ENCODE measurements at regions not wholly inside any gene's neighbourhood (a gene's known extent, or its start where the extent isn't known, plus 50 kb on each side); places are given as distances from the start of the nearest gene placed in this dataset.

GRCh38 chr16:86665319-86665675 lies 86.9 kb downstream of the FOXL1 start:
- H3K79me2 ChIP-seq (ENCODE audit: control insufficient read depth, insufficient read depth, low read length) = no peaks in the 10 kb centered on the region
- no peak overlapping the region for H3K4me3 ChIP-seq
- ATAC-seq (peak; percentile 25), DNase-seq (ENCODE audit: low read depth, low spot score) (peak; percentile 28), FAIRE-seq (no peak)
- H3K9ac ChIP-seq (ENCODE audit: control insufficient read depth, insufficient read depth, low read length) = no peak overlapping the region
- ChIA-PET RAD21 (ENCODE audit: unreplicated experiment) (interaction anchor here (0.6 to 2.6 kb wide), 14 partner anchors 28 to 396 kb away, joined by 3 to 13 read pairs (median 5); no protein-coding TSS in a partner anchor), SMC1A (ENCODE audit: uncharacterized antibody, unreplicated experiment) (interaction anchor here (0.6 to 2.6 kb wide), 19 partner anchors 14 to 209 kb away, joined by 3 to 10 read pairs (median 4); no protein-coding TSS in a partner anchor), POLR2A (interaction anchor here (0.6 to 1.4 kb wide), 2 partner anchors 8 to 103 kb away, joined by 3 to 4 read pairs; no protein-coding TSS in a partner anchor), CTCF (interaction anchor here (0.6 to 2.5 kb wide), 13 partner anchors 10 to 1968 kb away, joined by 3 to 9 read pairs (median 3); no protein-coding TSS in a partner anchor)
- H4K20me1 ChIP-seq (ENCODE audit: control insufficient read depth, insufficient read depth) = no peaks in the 10 kb centered on the region
- no TSS peak for BruUV-seq (replicated peaks)
- H3K9me3 ChIP-seq (replicated peaks; ENCODE audit: control insufficient read depth, insufficient read depth, low read length) = no peaks in the 10 kb centered on the region; the same call in 2 of the 3 replicates
- 14% methylated on average over 2 of the region's 2 CpGs for WGBS (ENCODE audit: insufficient coverage, insufficient replicate concordance, low lambda C conversion rate, missing lambda C conversion rate)
- TF ChIP-seq YY1 (IDR thresholded peaks at IDR 0.05; ENCODE audit: low read depth, low read length) (no peak), NFYB (IDR thresholded peaks at IDR 0.05; ENCODE audit: insufficient read depth, low read depth, low read length) (peak; percentile 25; the same call in 1 of the 2 replicates)
- intact Hi-C loops (cut with micrococcal nuclease; ENCODE audit: unreplicated experiment) = no loop called here
- in situ Hi-C loops (cut with MboI) = no loop called here
- no peak overlapping the region for H3K4me2 ChIP-seq (ENCODE audit: control insufficient read depth, insufficient read depth)
- no peaks in the 10 kb centered on the region for H3K27me3 ChIP-seq (replicated peaks in 1 of 2; ENCODE audit: control insufficient read depth in 2 of 2, insufficient read depth in 2 of 2, low read length in 1 of 2)
- H2AFZ ChIP-seq (ENCODE audit: control insufficient read depth, low read depth, low read length) = no peak overlapping the region
- H3K36me3 ChIP-seq (ENCODE audit: control insufficient read depth in 2 of 2, insufficient read depth in 2 of 2, low read length in 1 of 2) = no peaks in the 10 kb centered on the region
- H3K27ac ChIP-seq (ENCODE audit: control insufficient read depth, insufficient read depth) = 0 out of 2 replicates have a peak overlapping the region, but pooled peaks have one; percentile 10
- H3K4me1 ChIP-seq (ENCODE audit: control insufficient read depth, insufficient read depth, low read length) = peaks cover 4% of the 10 kb centered on the region; the same call in 1 of the 2 replicates

GRCh38 chr16:86665929-86666328 lies 87.6 kb downstream of the FOXL1 start:
- DNase-seq (ENCODE audit: low read depth, low spot score) (no peak), ATAC-seq (no peak), FAIRE-seq (no peak)
- Histone ChIP-seq H3K4me3 (no peak overlapping the region), H4K20me1 (ENCODE audit: control insufficient read depth, insufficient read depth) (no peaks in the 10 kb centered on the region), H3K9me3 (replicated peaks; ENCODE audit: control insufficient read depth, insufficient read depth, low read length) (no peaks in the 10 kb centered on the region; the same call in 2 of the 3 replicates), H3K36me3 (ENCODE audit: control insufficient read depth in 2 of 2, insufficient read depth in 2 of 2, low read length in 1 of 2) (no peaks in the 10 kb centered on the region), H3K4me1 (ENCODE audit: control insufficient read depth, insufficient read depth, low read length) (peaks cover 4% of the 10 kb centered on the region; the same call in 1 of the 2 replicates), H2AFZ (ENCODE audit: control insufficient read depth, low read depth, low read length) (no peak overlapping the region), H3K27me3 (replicated peaks in 1 of 2; ENCODE audit: control insufficient read depth in 2 of 2, insufficient read depth in 2 of 2, low read length in 1 of 2) (no peaks in the 10 kb centered on the region), H3K9ac (ENCODE audit: control insufficient read depth, insufficient read depth, low read length) (no peak overlapping the region), H3K27ac (ENCODE audit: control insufficient read depth, insufficient read depth) (no peak overlapping the region), H3K4me2 (ENCODE audit: control insufficient read depth, insufficient read depth) (no peak overlapping the region), H3K79me2 (ENCODE audit: control insufficient read depth, insufficient read depth, low read length) (no peaks in the 10 kb centered on the region)
- RAD21 ChIA-PET (ENCODE audit: unreplicated experiment) = interaction anchor here (1.2 to 2.6 kb wide), 7 partner anchors 52 to 208 kb away, joined by 3 to 11 read pairs (median 6); no protein-coding TSS in a partner anchor
- SMC1A ChIA-PET (ENCODE audit: uncharacterized antibody, unreplicated experiment) = interaction anchor here (1.3 to 2.6 kb wide), 4 partner anchors 22 to 55 kb away, joined by 5 to 10 read pairs (median 6); no protein-coding TSS in a partner anchor
- POLR2A ChIA-PET = interaction anchor here (1.4 kb wide), 1 partner anchor 103 kb away, joined by 4 read pairs; no protein-coding TSS in a partner anchor
- no peak for TF ChIP-seq TAF1 (IDR thresholded peaks at IDR 0.05; ENCODE audit: borderline replicate concordance, low read depth, low read length)
- no peak for TF ChIP-seq FOS (IDR thresholded peaks at IDR 0.05; ENCODE audit: borderline replicate concordance, extremely low read depth, insufficient read length)
- TF ChIP-seq CREB1 (IDR thresholded peaks at IDR 0.05; ENCODE audit: low read depth) = no peak
- intact Hi-C loops (cut with micrococcal nuclease; ENCODE audit: unreplicated experiment) = no loop called here
- no TSS peak for BruUV-seq (replicated peaks)
- 60% methylated on average over 3 of the region's 3 CpGs for WGBS (ENCODE audit: insufficient coverage, insufficient replicate concordance, low lambda C conversion rate, missing lambda C conversion rate)
- CTCF ChIA-PET = interaction anchor here (0.7 to 2.5 kb wide), 5 partner anchors 10 to 397 kb away, joined by 3 to 9 read pairs (median 3); no protein-coding TSS in a partner anchor
- in situ Hi-C loops (cut with MboI) = no loop called here
